B cell (primary cell): ENCODE measurements at regions not wholly inside any gene's neighbourhood (a gene's known extent, or its start where the extent isn't known, plus 50 kb on each side); places are given as distances from the start of the nearest gene placed in this dataset.

Experiments used
- ATAC-seq: fragments of 200-7000 bp; cut with Tn5 transposase; one replicate; pipeline ENCODE4 v1.10.0; 2021; ENCODE audit warnings: low read depth, mild to moderate bottlenecking, moderate number of reproducible peaks, moderate library complexity
- CTCF ChIA-PET: fragments of 350-600 bp; sonication (Branson Sonifier 250); formaldehyde crosslinking; loops from one replicate; lab custom pipeline; 2021; ENCODE audit warnings: antibody characterized with exemption, inconsistent platforms; lab: Charles Lee
- POLR2A ChIA-PET: fragments of 350-600 bp; sonication (Branson Sonifier 250); formaldehyde crosslinking; loops from one replicate; lab custom pipeline; 2021; ENCODE audit warnings: antibody characterized with exemption; lab: Charles Lee
- DNase-seq: peaks from one replicate; pipeline ENCODE4 v3.0.0; 2013
- H2AFZ ChIP-seq: 2 replicates; pipeline ENCODE4 v1.6.1; 2012; ENCODE audit warnings: mild to moderate bottlenecking, low read depth, low read length; ENCODE audit not compliant: insufficient read depth, poor library complexity, severe bottlenecking
- H3K27ac ChIP-seq, 2 donors: 1 replicate in 1 of 2; 2 replicates in 1 of 2; pipeline ENCODE4 v1.5.1; 2012 to 2013; ENCODE audit warnings: low read length in 2 of 2, mild to moderate bottlenecking in 2 of 2, moderate library complexity in 1 of 2
- H3K27me3 ChIP-seq, 4 experiments: fragments of 200-600 bp in 1 of 4; sonication (generic) in 1 of 4; replicated peaks in 1 of 4; 1 replicate in 2 of 4; 2 replicates in 2 of 4; pipeline versions ENCODE4 v1.6.1 to v1.7.0; 2013 to 2016; ENCODE audit warnings: low read length in 3 of 4, mild to moderate bottlenecking in 2 of 4, mixed read lengths in 1 of 4, moderate library complexity in 1 of 4; ENCODE audit not compliant: insufficient read depth in 4 of 4, control insufficient read depth in 3 of 4; ENCODE audit errors: control extremely low read depth in 1 of 4
- H3K36me3 ChIP-seq, 2 experiments: replicated peaks in 1 of 2; 1 replicate in 1 of 2; 2 replicates in 1 of 2; pipeline versions ENCODE4 v1.6.1 to v1.7.1; 2013; ENCODE audit warnings: low read length in 1 of 2; ENCODE audit not compliant: insufficient read depth in 2 of 2, control insufficient read depth in 1 of 2; ENCODE audit errors: control extremely low read depth in 1 of 2, extremely low read depth in 1 of 2
- H3K4me1 ChIP-seq, 2 donors: fragments of 200-600 bp in 1 of 2; sonication (generic) in 1 of 2; 1 replicate in 1 of 2; 2 replicates in 1 of 2; pipeline versions ENCODE4 v1.5.1 to v1.6.1; 2013 to 2017; ENCODE audit warnings: low read length in 2 of 2; ENCODE audit not compliant: control insufficient read depth in 2 of 2, insufficient read depth in 2 of 2
- H3K4me2 ChIP-seq: replicated peaks from 2 replicates; pipeline ENCODE3; 2012; ENCODE audit warnings: mild to moderate bottlenecking, low read depth, low read length; ENCODE audit not compliant: poor library complexity, severe bottlenecking
- H3K4me3 ChIP-seq, 5 experiments: fragments of 200-600 bp in 1 of 5; sonication (generic) in 1 of 5; 1 replicate in 3 of 5; 2 replicates in 2 of 5; pipeline versions ENCODE4 v1.5.1 to v1.7.0; 2011 to 2016; ENCODE audit warnings: low read length in 4 of 5, mild to moderate bottlenecking in 4 of 5, low read depth in 2 of 5, control low read depth in 1 of 5, moderate library complexity in 1 of 5; ENCODE audit not compliant: insufficient read depth in 1 of 5; ENCODE audit errors: control extremely low read depth in 1 of 5, extremely low read depth in 1 of 5
- H3K79me2 ChIP-seq: fragments of 200-600 bp; sonication (generic); one replicate; pipeline ENCODE4 v1.6.0; 2016; ENCODE audit warnings: low read length; ENCODE audit not compliant: control insufficient read depth, insufficient read depth
- H3K9ac ChIP-seq: fragments of 200-600 bp; sonication (generic); 2 replicates; pipeline ENCODE4 v1.6.1; 2017; ENCODE audit warnings: mild to moderate bottlenecking, low read length, moderate library complexity
- H3K9me3 ChIP-seq, 3 donors: one replicate each; pipeline versions ENCODE4 v1.6.1 to v1.7.1; 2013; ENCODE audit warnings: low read length in 2 of 3; ENCODE audit not compliant: control insufficient read depth in 2 of 3, insufficient read depth in 1 of 3; ENCODE audit errors: control extremely low read depth in 1 of 3
- H4K20me1 ChIP-seq: 2 replicates; pipeline ENCODE4 v1.6.0; 2012; ENCODE audit warnings: mild to moderate bottlenecking, low read length; ENCODE audit not compliant: insufficient read depth, control insufficient read depth, poor library complexity, severe bottlenecking
- H3K27ac Mint-ChIP-seq: one replicate; pipeline ENCODE4 v1.8.0; 2021; ENCODE audit warnings: mixed read lengths
- H3K27me3 Mint-ChIP-seq: one replicate; pipeline ENCODE4 v1.8.0; 2021; ENCODE audit warnings: mixed read lengths
- H3K4me1 Mint-ChIP-seq: one replicate; pipeline ENCODE4 v1.8.0; 2021; ENCODE audit warnings: mixed read lengths
- H3K4me3 Mint-ChIP-seq: one replicate; pipeline ENCODE4 v1.8.0; 2021; ENCODE audit warnings: mixed read lengths
- H3K9me3 Mint-ChIP-seq: one replicate; pipeline ENCODE4 v1.8.0; 2022; ENCODE audit warnings: mixed read lengths; ENCODE audit not compliant: insufficient read depth
- CTCF ChIP-seq: fragments of 200-600 bp; IDR thresholded peaks from one replicate; pipeline ENCODE4 v1.8.0; 2022; ENCODE audit warnings: antibody characterized with exemption, mild to moderate bottlenecking
- EZH2 ChIP-seq: IDR thresholded peaks from 2 replicates; pipeline ENCODE4 v1.6.1; 2012; ENCODE audit warnings: borderline replicate concordance, low read depth, mild to moderate bottlenecking, moderate library complexity, low read length; ENCODE audit not compliant: insufficient read depth, poor library complexity, severe bottlenecking
- WGBS: methylation state at CpG from one replicate; pipeline ENCODE4 v1.1.5; 2013; ENCODE audit warnings: missing lambda C conversion rate; ENCODE audit not compliant: insufficient coverage; 5-methylcytosine and 5-hydroxymethylcytosine counted together
- intact Hi-C: fragments of 100-400 bp; cut with micrococcal nuclease; formaldehyde crosslinking; loops from one replicate; pipeline ENCODE4 v1.10.0; 2022

GRCh38 chr20:10902174-10902573 lies 228.4 kb upstream of the JAG1 start:
- Histone ChIP-seq H3K79me2 (no peaks in the 10 kb centered on the region), H3K36me3 (no peaks in the 10 kb centered on the region), H3K4me2 (no peak overlapping the region), H4K20me1 (no peaks in the 10 kb centered on the region), H3K27ac (no peak overlapping the region), H3K4me1 (no peaks in the 10 kb centered on the region), H2AFZ (no peak overlapping the region), H3K27me3 (no peaks in the 10 kb centered on the region), H3K4me3 (no peak overlapping the region), H3K9ac (no peak overlapping the region), H3K9me3 (no peaks in the 10 kb centered on the region)
- no peak overlapping the region for H3K4me3 Mint-ChIP-seq
- TF ChIP-seq CTCF = no peak
- no peak for TF ChIP-seq EZH2
- ATAC-seq (no peak), DNase-seq (no peak)
- no peak overlapping the region for H3K27ac Mint-ChIP-seq
- intact Hi-C loops = no loop called here
- no peaks in the 10 kb centered on the region for H3K4me1 Mint-ChIP-seq
- CTCF ChIA-PET = no interaction called here
- POLR2A ChIA-PET = no interaction called here
- H3K27me3 Mint-ChIP-seq = no peaks in the 10 kb centered on the region
- H3K9me3 Mint-ChIP-seq = peaks cover 8% of the 10 kb centered on the region
- no CpG with 5 or more reads among the region's 1 CpG for WGBS

- no peaks in the 10 kb centered on the region for H3K36me3 ChIP-seq
- no peak overlapping the region for H3K27ac ChIP-seq
- no peak overlapping the region for H3K4me2 ChIP-seq
- ChIA-PET POLR2A (no interaction called here), CTCF (no interaction called here)
- H3K4me1 Mint-ChIP-seq = no peaks in the 10 kb centered on the region
- intact Hi-C loops = no loop called here
- no peaks in the 10 kb centered on the region for H3K27me3 Mint-ChIP-seq
- TF ChIP-seq CTCF = no peak
- TF ChIP-seq EZH2 = no peak
- no CpG with 5 or more reads among the region's 1 CpG for WGBS
- ATAC-seq = no peak
- no peak for DNase-seq
- H3K4me1 ChIP-seq = no peaks in the 10 kb centered on the region
- H3K4me3 Mint-ChIP-seq = no peak overlapping the region
- H4K20me1 ChIP-seq = no peaks in the 10 kb centered on the region
- no peaks in the 10 kb centered on the region for H3K27me3 ChIP-seq
- no peak overlapping the region for H3K4me3 ChIP-seq
- H3K9me3 ChIP-seq = no peaks in the 10 kb centered on the region
- no peak overlapping the region for H3K9ac ChIP-seq
- H3K9me3 Mint-ChIP-seq = peaks cover 8% of the 10 kb centered on the region
- H3K79me2 ChIP-seq = no peaks in the 10 kb centered on the region
- no peak overlapping the region for H3K27ac Mint-ChIP-seq
- H2AFZ ChIP-seq = no peak overlapping the region
Observed at GRCh38 chr20:10902576-10903282, 228.9 kb upstream of the JAG1 start.
